Activated naive CD8-positive, alpha-beta T cell treated with anti-CD3 and anti-CD28 coated beads, Interleukin-2, amount 50 U/mL, for 16 hours (primary cell): ENCODE measurements at regions not wholly inside any gene's neighbourhood (a gene's known extent, or its start where the extent isn't known, plus 50 kb on each side); places are given as distances from the start of the nearest gene placed in this dataset.
"Not testable (repeated sequence)": the region's sequence is repeated elsewhere in the genome, so short reads cannot be mapped to it uniquely, and the experiment has no call there.

Experiments
- DNase-seq: peaks from one replicate; pipeline ENCODE4 v3.0.0-alpha.2; 2020; ENCODE audit warnings: low read depth, low spot score

DNA sequence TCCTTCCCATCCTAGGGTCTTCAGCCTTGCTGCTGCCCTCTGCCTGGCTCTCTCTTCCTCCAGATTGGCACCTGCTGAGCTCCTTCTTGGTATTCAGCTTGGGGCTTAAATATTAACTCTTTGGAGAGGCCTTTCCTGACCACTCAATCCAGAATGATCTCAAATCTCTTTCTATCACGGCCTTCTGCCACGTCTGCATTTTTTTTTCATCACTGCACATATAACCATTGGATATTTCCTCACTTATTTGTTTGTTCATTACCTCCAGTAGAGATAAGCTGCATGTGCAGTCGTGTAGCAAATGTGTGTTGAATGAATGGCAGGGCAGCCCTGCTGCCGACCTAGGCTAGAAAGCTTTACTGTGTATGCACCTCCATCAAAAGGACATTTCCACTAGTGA, 51.6 kb upstream of the MPP7 start:
- no peak for DNase-seq

DNA sequence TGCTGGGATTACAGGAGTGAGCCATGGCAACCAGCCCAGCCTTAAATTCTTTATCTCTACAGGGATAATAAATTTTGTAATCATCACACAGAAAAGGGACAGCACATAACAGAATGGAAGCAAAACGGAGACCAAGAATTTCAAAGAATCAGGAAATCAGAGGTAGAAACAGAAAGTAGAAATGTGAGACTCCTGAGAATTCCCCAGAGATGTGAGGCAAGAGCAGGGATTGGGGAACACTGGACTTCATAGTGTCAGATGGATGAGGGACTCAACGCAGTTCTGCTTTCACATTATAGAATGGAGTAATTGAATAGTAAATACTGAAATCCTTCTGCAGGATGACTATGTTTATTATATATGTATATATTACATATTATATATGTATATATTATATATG, 52.5 kb upstream of the MPP7 start:
- DNase-seq: no peak

DNA sequence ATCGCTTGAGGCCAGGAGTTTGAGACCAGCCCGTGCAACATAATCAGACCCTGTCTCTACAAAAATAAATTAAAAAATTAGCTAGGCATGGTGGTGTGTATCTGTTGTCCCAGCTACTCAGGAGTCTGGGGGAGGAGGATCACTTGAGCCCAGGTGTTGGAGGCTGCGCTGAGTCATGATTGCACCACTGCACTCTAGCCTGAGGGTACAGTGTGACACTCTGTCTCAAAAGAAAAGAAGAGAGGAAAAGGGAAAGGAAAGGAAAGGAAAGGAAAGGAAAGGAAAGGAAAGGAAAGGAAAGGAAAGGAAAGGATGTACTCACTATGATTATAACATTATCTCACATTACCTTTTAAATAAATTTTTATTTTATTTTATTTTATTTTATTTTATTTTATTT, 56.5 kb upstream of the MPP7 start:
- DNase-seq: no peak

DNA sequence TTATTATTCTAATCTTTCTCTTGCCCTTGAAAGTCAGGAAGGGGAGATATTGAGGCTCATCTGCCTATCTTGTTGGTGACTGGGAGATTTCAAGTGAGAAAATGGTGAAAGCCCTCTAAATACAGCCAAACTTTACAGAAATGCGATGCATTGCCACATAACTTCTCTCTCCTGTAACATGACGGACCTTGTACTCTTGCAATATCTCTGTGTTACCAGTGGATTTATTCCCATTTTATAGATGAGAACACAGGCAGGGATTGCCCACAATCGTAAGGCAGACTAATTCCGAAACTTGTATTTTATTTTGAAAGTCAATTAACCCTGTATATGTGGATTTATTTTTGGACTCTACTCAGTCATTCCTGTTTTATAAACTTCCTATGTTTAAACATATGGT, 57.3 kb upstream of the MPP7 start:
- DNase-seq: no peak

GRCh38 chr10:28363376-28363775, 60.5 kb upstream of the MPP7 start:
- DNase-seq: no peak

DNA sequence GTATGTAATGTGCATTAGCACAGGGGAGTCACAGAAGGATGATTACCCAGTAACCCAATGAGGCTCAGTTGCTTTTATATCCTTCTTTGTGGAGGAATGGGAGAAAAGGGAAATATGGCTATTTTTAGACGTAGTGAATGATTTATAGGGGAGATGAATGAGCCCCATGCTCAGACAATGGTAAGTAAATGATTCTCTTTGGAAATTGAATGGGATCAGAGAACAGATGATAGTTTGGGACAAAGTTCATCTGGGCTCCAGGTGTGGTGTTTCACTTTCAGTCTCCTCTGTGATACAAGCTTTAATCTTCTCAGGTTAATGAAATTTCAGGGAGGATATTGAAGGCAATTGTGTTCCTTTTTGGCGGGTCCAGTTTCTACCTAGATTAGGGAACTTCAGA, 63.0 kb upstream of the MPP7 start:
- DNase-seq: no peak

DNA sequence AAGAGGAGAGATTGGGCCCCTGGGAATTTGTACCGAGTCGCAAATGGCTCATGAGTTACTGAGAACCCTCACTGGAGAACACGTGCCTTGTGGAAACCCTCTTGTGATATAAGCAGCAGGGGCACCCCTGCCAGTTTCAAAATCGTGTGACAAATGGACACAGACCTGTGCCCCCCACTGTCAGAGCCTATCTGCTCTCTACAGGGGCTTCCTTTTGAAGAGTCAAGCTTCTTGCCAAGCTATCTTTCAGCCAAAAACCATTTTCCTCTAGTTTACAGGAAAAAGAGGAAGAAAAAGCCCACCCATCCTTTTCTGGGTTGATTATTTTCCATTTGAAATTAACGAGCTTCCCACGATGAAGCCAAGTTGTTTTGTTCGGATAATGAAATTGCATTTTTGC, 64.1 kb upstream of the MPP7 start:
- no peak for DNase-seq

GRCh38 chr10:28367413-28367812, 64.5 kb upstream of the MPP7 start:
- no peak for DNase-seq

DNA sequence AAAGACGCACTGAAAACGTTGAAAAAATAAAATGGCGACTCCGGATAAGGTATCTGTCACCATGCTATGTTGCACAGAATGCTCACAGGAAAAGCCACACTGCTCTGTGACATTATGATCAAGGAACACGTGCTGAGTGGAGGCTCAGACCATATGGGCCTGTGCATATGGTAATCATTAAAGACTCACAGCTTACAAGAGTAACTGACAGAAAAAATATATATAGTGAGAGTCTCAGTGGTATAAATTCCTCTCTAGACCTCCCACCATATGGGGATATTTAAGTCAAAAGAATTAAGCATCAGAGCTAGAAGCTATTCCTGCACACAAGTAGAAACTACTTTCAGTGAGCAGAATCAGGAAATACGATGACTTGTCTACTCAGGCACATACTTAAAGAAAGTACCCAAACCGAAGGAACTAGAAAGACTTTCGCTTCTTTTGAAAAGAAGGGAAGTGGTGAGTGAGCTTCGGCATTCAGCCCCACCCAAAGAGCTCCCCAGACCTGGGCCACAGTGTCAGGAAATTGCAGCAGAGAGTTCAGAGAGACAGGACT, 65.1 kb upstream of the MPP7 start:
- DNase-seq: no peak

- DNase-seq: no peak
These were observed 67.4 kb upstream of the MPP7 start for GRCh38 chr10:28370107-28370835.

DNA sequence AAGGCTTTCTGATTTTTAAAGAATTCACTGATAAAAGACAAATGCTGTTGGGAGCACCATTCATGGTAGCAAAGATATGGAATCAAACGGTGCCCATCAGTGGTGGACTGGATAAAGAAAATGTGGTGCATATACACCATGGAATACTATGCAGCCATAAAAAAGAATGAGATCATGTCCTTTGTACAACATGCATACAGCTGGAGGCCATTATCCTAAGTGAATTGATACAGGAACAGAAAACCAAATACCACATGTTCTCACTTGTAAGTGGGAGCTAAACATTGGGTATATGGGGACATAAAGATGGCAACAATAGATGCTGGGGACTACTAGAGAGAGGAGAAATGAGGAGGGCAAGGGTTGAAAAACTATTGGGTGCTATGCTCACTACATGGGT, 68.8 kb upstream of the MPP7 start:
- not testable (repeated sequence) for DNase-seq

- no peak for DNase-seq
These were observed 71.2 kb upstream of the MPP7 start for GRCh38 chr10:28374036-28374435.

DNA sequence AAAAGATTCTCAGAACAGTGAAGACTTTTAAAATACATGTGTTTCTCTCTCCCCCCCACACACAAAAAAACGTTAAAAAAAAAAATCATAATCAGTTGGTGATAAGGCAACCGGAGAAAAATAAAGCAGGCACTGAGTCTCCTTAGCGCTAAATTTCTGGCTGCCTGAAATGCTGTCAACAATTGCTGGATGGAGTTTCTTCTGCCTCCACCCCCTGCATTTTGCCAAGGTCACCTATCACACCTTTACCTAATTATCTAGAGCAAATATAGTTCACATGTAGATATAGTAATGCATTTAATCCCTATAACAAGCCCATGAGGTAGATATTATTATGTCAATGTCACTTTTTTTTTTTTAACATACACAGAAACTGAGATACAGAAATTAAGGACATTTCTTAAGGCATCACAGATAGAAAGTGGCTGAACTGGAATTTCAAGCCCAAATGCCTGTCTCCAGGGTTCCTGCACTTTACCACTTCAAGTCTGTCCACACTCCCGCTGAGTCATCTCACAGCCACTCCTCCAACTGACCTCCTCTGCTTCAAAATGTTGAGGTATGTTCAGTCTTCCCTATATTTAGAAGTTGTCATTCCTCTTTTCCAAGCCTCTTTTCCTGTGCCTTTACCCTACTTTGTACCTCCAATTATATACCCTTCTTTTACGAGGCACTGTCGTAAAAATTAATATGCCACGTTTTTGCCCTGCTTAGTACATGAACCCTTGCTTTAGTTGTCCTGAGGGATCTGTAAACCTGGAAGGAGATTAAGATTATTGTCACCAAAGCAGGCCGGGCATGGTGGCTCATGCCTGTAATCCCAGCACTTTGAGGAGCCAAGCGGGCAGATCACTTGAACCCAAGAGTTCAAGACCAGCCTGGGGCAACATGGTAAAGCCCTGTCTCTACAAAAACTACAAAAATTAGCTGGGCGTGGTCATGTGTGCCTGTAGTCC, 72.8 kb upstream of the MPP7 start:
- no peak for DNase-seq

DNA sequence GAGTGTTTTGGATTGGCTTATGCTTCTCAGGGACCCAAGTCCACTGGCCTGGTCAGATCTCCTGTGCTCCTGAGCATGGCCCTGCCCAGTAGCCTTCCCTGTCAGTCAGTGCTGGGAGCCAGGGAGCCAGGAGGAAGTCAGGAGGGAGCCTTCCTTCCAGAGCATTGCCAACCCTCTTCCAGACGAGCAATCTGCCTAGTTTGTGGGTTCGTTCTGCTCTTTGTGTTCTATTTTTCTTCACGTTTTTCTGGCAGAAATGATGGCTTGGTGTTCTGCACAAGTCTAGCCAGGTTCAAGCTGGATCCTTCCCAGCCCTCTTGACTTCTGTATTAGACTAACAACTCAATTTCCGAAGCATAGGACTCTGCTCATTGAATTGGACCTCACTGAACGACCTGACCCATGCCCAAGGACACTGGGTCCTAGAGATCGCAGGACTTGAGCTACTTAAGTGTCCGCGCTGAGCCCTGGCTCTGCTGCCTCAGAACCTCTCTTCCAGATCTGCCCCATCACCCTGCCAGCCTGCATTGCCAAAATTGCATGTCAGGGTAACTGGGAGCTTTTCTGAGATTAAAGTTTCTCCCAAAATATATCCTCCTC, 76.2 kb upstream of the MPP7 start:
- DNase-seq: no peak

DNA sequence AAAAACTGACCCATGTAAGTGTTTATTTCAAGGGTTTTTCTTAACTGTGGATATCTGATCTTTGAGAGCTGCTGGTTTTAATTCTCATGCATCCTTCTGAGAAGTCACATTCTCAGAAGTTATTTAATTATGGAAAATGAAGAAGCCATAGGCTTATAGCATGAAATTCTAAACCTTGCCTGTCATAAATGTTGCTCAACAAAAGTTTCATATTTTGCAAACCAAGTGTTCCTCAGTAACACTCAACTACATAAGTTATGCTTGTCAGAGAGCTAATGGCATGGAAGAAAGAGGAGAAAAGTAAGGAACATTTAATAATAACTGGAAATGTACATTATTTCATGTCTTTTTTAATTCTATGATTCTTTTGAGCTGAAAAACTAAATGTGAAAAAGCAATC, 78.6 kb upstream of the MPP7 start:
- no peak for DNase-seq

GRCh38 chr10:28381903-28382347, 79.1 kb upstream of the MPP7 start:
- DNase-seq: peak; percentile 67

GRCh38 chr10:28382525-28383269, 79.8 kb upstream of the MPP7 start:
- DNase-seq: no peak

DNA sequence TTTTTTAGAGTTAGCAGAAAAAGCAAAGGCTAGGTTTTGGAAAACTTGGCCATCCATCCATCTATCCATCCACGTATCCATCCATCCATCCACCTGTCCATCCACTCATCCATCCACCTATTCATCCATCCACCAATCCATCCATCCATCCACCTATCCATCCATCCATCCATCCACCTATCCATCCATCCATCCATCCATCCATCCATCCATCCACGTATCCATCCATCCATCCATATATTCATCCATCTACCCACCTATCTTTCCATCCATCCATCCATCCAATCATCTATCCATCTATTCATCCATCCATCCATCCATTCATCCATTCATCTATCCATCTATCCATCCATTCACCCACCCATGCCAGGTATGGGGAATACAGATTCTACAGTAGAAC, 81.7 kb upstream of the MPP7 start:
- DNase-seq: no peak

- DNase-seq: no peak
These were observed 83.1 kb upstream of the MPP7 start for GRCh38 chr10:28385748-28386502.

DNA sequence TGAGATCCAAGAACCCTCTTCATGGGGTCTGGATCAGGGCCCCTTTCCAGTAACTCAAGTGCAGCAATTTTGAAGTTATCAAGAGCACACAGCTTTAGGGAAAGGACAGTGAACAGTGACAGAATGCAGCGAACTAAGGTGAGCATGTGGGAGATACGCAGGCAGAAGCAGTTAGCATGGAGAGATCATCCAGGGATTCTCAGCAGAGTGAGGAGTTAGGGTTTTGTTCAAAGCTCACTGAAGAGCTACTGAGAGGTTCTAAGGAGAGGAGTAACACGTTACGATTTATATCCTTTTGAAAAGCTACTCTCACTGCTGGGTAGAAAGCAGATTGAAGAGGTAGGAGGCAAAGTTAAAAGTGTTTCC, 83.6 kb upstream of the MPP7 start:
- no peak for DNase-seq

DNA sequence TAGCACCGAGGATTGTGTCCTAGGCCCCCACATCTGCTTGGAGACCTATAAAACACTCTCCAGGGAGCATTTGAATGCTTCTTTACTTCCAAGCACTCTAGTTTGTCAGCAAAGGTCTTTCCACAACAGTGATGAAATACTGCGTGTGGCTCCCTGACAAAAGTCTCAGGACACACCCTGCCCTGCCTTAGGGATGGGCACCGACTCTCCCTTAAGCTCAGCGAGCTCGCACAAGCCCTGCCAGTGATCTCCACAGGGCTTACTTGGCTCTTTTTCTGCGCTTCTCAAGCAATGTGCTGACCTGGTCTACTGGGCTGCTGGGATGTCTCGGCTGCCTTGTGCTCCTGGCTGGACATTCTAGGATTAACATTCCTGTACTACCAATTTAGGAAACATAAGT, 84.3 kb upstream of the MPP7 start:
- no peak for DNase-seq
